Bronchial epithelial cell (primary cell): ENCODE measurements at regions not wholly inside any gene's neighbourhood (a gene's known extent, or its start where the extent isn't known, plus 50 kb on each side); places are given as distances from the start of the nearest gene placed in this dataset.

Experiments used
- DNase-seq: peaks from one replicate; pipeline ENCODE4 v3.0.0-alpha.2; 2010; ENCODE audit warnings: low read depth
- FAIRE-seq: peaks from 2 replicates; lab custom pipeline; 2011; peaks lifted over from hg19 to GRCh38; lab: Jason Lieb, UNC
- H3K27me3 ChIP-seq: 2 replicates; pipeline ENCODE4 v1.5.1; 2011; ENCODE audit warnings: low read length; ENCODE audit not compliant: control insufficient read depth, insufficient read depth
- H3K36me3 ChIP-seq: 2 replicates; pipeline ENCODE4 v1.5.1; 2011; ENCODE audit warnings: low read length; ENCODE audit not compliant: control insufficient read depth, insufficient read depth
- H3K4me3 ChIP-seq: 2 replicates; pipeline ENCODE4 v1.5.1; 2011; ENCODE audit warnings: mild to moderate bottlenecking, low read depth, low read length, control low read depth
- TF ChIP-seq, protein P1 (sequence below): IDR thresholded peaks from 2 replicates; pipeline ENCODE4 v1.5.1; 2011; ENCODE audit warnings: mild to moderate bottlenecking, moderate library complexity, low read length, control low read depth, inconsistent platforms; ENCODE audit not compliant: insufficient read depth, severe bottlenecking

DNA sequence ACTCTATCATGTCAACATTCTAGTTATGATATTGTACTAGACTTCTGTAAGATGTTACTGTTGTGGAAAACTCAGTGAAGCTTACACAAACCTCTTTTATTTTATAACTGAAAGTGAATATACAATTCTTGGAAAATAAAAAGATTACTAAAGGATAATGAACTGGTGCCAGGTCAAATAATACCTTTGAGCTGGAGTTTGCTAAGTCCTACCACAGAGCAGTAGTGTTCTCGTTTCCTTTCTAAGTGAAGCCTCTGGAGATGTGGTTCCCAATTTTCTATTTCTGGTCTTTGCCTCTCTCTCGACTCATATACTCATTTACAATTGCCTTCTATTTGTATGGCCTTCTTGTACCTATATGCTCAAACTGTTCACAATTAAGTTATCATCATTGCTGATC, 942.9 kb downstream of the SQOR start:
- H3K4me3 ChIP-seq = no peak overlapping the region
- TF ChIP-seq, protein P1, sequence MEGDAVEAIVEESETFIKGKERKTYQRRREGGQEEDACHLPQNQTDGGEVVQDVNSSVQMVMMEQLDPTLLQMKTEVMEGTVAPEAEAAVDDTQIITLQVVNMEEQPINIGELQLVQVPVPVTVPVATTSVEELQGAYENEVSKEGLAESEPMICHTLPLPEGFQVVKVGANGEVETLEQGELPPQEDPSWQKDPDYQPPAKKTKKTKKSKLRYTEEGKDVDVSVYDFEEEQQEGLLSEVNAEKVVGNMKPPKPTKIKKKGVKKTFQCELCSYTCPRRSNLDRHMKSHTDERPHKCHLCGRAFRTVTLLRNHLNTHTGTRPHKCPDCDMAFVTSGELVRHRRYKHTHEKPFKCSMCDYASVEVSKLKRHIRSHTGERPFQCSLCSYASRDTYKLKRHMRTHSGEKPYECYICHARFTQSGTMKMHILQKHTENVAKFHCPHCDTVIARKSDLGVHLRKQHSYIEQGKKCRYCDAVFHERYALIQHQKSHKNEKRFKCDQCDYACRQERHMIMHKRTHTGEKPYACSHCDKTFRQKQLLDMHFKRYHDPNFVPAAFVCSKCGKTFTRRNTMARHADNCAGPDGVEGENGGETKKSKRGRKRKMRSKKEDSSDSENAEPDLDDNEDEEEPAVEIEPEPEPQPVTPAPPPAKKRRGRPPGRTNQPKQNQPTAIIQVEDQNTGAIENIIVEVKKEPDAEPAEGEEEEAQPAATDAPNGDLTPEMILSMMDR = no peak
- H3K36me3 ChIP-seq = no peaks in the 10 kb centered on the region
- FAIRE-seq = no peak
- DNase-seq = no peak
- no peaks in the 10 kb centered on the region for H3K27me3 ChIP-seq

DNA sequence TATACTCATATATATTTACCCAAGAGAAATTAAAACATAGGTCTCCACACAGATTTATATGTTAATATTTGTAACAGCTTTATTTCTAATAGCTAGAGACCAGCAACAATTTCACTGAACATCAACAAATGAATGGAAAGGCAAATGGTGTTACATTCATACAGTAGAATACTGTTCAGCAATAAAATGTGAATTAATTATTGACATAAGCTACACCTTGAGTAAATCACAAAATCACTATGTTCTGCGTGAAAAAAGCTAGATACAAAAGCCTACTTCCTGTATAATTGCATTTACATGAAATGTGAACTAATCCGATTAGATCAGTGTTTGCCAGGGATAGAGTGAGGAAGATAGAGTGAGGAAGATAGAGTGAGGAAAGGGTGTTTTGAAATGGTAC, 945.7 kb downstream of the SQOR start:
- Histone ChIP-seq H3K4me3 (no peak overlapping the region), H3K36me3 (no peaks in the 10 kb centered on the region), H3K27me3 (no peaks in the 10 kb centered on the region)
- TF ChIP-seq, protein P1 = no peak
- FAIRE-seq (no peak), DNase-seq (no peak)

DNA sequence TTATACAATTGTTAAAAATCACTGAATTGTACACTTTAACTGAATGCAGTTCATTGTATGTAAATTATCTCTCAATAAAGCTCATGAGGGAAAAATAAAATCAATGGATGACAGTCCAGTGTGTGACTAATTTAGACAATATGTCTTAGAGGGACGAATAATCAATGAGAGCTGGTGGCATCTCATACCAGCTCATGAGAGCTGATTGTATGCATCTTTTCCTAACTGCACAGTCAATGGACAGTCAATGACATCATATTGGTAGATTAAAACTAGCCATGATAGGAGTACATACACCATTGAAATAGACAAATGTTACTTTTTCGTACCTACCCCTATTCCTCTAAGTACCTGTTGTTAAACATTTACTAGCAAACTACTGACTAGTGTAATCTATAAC, 946.1 kb downstream of the SQOR start:
- no peak for DNase-seq
- Histone ChIP-seq H3K36me3 (no peaks in the 10 kb centered on the region), H3K27me3 (no peaks in the 10 kb centered on the region), H3K4me3 (no peak overlapping the region)
- TF ChIP-seq, protein P1 = no peak
- FAIRE-seq = no peak

DNA sequence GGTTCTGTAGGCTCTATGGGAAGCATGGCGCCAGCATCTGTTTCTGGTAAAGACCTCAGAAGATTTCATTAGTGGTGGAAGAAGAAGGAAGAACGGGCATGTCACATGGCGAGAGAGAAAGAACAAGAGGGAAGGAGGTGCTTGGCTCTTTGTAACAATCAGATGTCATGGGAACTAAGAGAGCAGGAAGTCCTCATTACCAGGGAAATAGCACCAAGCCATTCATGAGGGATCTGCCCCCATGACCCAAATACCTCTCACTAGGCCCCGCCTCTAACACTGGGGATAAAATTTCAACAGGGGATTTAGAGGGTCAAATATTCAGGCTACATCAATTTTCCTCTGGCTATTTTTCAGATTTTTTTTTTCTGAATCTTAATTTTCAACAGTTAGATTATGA, 954.3 kb downstream of the SQOR start:
- no peaks in the 10 kb centered on the region for H3K27me3 ChIP-seq
- FAIRE-seq = no peak
- H3K36me3 ChIP-seq = no peaks in the 10 kb centered on the region
- no peak overlapping the region for H3K4me3 ChIP-seq
- no peak for DNase-seq
- TF ChIP-seq, protein P1 = no peak

DNA sequence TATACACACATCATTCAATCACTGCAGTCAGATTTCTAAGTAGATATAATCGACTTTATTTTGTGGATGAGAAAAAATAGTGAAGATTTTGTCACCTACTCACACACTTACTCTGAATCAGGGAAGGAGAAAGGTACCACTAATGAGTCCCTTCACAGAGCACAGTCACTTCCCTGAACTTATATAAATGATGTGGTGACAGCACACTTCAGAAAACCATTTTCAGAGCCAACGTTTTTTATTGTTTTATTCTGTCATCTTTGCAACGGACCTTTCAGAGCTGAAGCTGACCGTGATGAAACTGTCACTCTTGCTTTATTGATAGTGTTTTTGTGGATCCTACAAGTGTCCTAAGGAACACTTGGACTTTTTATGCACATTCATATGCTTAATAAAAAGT, 956.6 kb downstream of the SQOR start:
- FAIRE-seq (no peak), DNase-seq (no peak)
- Histone ChIP-seq H3K27me3 (no peaks in the 10 kb centered on the region), H3K4me3 (no peak overlapping the region), H3K36me3 (no peaks in the 10 kb centered on the region)
- TF ChIP-seq, protein P1 = no peak

DNA sequence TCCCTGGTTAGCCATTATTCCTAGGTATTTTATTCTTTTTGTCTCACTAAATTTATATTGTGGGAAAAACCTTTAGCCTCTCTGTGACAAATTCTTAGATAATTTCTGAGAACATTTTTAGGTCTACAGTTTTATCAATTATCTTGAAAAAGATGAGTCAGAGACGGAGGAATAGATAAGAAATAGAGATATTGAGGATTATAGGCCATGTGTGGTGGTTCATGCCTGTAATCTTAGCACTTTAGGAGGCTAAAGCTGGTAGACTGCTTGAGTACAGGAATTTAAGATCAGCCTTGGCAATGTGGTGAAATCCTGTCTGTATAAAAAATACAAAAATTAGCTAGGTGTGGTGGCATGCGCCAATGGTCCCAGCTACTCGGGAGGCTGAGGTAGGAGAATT, 960.2 kb downstream of the SQOR start:
- TF ChIP-seq, protein P1 = no peak
- Histone ChIP-seq H3K4me3 (no peak overlapping the region), H3K27me3 (no peaks in the 10 kb centered on the region), H3K36me3 (no peaks in the 10 kb centered on the region)
- DNase-seq = no peak
- FAIRE-seq = no peak
